GM12892 (cell line): ENCODE measurements at regions not wholly inside any gene's neighbourhood (a gene's known extent, or its start where the extent isn't known, plus 50 kb on each side); places are given as distances from the start of the nearest gene placed in this dataset.

Source experiments
- POLR2AphosphoS5 ChIP-seq: IDR thresholded peaks from 2 replicates; pipeline ENCODE4 v1.6.1; 2011; ENCODE audit warnings: low read depth, low read length, control low read depth
- TAF1 ChIP-seq: IDR thresholded peaks from 2 replicates; pipeline ENCODE4 v1.6.1; 2011; ENCODE audit warnings: low read depth, mild to moderate bottlenecking, control low read depth, low read length, borderline replicate concordance

- TF ChIP-seq POLR2AphosphoS5 = no peak
- no peak for TF ChIP-seq TAF1
These were observed 264.2 kb downstream of the DEPDC1B start for GRCh38 chr5:60435808-60436207.
